ENCODE measurements at regions not wholly inside any gene's neighbourhood (a gene's known extent, or its start where the extent isn't known, plus 50 kb on each side); places are given as distances from the start of the nearest gene placed in this dataset.
"Not testable (repeated sequence)": the region's sequence is repeated elsewhere in the genome, so short reads cannot be mapped to it uniquely, and the experiment has no call there.

- TF ChIP-seq MAFK (IDR thresholded peaks at IDR 0.05; ENCODE audit: low read depth, low read length); CTCF (IDR thresholded peaks at IDR 0.05; ENCODE audit: control extremely low read depth in 1 of 3, insufficient read depth in 1 of 3, low read depth in 1 of 3, low read length in 3 of 3); POLR2AphosphoS5 (IDR thresholded peaks at IDR 0.05; ENCODE audit: low read depth, low read length); CREB1 (IDR thresholded peaks at IDR 0.05); TCF12 (IDR thresholded peaks at IDR 0.05; ENCODE audit: low read depth, low read length); POLR2A (IDR thresholded peaks at IDR 0.05; ENCODE audit: control extremely low read depth in 1 of 2, low read depth in 2 of 2, low read length in 2 of 2); EZH2 (IDR thresholded peaks at IDR 0.05; ENCODE audit: low read depth, low read length, severe bottlenecking); RFX5 (IDR thresholded peaks at IDR 0.05; ENCODE audit: borderline replicate concordance, low read depth, low read length); SIN3A (conservative IDR thresholded peaks at IDR 0.05 in 1 of 2, IDR thresholded peaks at IDR 0.05 in 1 of 2; ENCODE audit: low read depth in 1 of 2, low read length in 2 of 2): not testable (repeated sequence)
Measured at GRCh38 chr16:88152879-88153278, 201.6 kb downstream of the BANP start.

All from H1 (cell line).